HL-60 (cell line): ENCODE measurements at regions not wholly inside any gene's neighbourhood (a gene's known extent, or its start where the extent isn't known, plus 50 kb on each side); places are given as distances from the start of the nearest gene placed in this dataset.

ENCODE experiments used
- CTCF ChIP-seq: IDR thresholded peaks from one replicate; pipeline ENCODE4 v1.5.1; 2011; ENCODE audit warnings: low read length, control low read depth, inconsistent platforms; ENCODE audit not compliant: insufficient read depth
- POLR2AphosphoS5 ChIP-seq: IDR thresholded peaks from 2 replicates; pipeline ENCODE4 v1.6.1; 2012; ENCODE audit warnings: low read depth

- no peak for TF ChIP-seq POLR2AphosphoS5
- TF ChIP-seq CTCF: no peak
Observed at GRCh38 chr4:20624793-20625374, 75.4 kb upstream of the PACRGL start.
